ENCODE measurements at regions not wholly inside any gene's neighbourhood (a gene's known extent, or its start where the extent isn't known, plus 50 kb on each side); places are given as distances from the start of the nearest gene placed in this dataset.

- TF ChIP-seq CTCF (conservative IDR thresholded peaks at IDR 0.05; ENCODE audit: low read depth in 2 of 2) (no peak), POLR2AphosphoS5 (IDR thresholded peaks at IDR 0.05; ENCODE audit: low read depth) (no peak), EZH2 (IDR thresholded peaks at IDR 0.05; ENCODE audit: low read depth, unreplicated experiment) (no peak), REST (IDR thresholded peaks at IDR 0.05; ENCODE audit: unreplicated experiment) (no peak), JUNB (IDR thresholded peaks at IDR 0.05; ENCODE audit: unreplicated experiment) (no peak), ETS1 (IDR thresholded peaks at IDR 0.05) (no peak), EZH2phosphoT487 (IDR thresholded peaks at IDR 0.05; ENCODE audit: unreplicated experiment) (no peak), ZNF331 (CRISPR knock-in tag; IDR thresholded peaks at IDR 0.05; ENCODE audit: low read depth) (no peak), NANOG (IDR thresholded peaks at IDR 0.05; ENCODE audit: borderline replicate concordance) (no peak)
Observed at GRCh38 chr9:91040371-91041215, 239.0 kb downstream of the SYK start.
